Activated T-cell treated with anti-CD3 and anti-CD28 coated beads, Interleukin-2, amount 50 U/mL, for 48 hours (primary cell): ENCODE measurements at regions not wholly inside any gene's neighbourhood (a gene's known extent, or its start where the extent isn't known, plus 50 kb on each side); places are given as distances from the start of the nearest gene placed in this dataset.

ENCODE experiments used
- DNase-seq, 2 experiments: peaks; one replicate each; pipeline ENCODE4 v3.0.0-alpha.2; 2020

GRCh38 chr2:221097568-221097915 is 474.6 kb downstream of the EPHA4 start:
- DNase-seq, result no peak

GRCh38 chr2:221097949-221098348 is 474.2 kb downstream of the EPHA4 start:
- no peak for DNase-seq

GRCh38 chr2:221100467-221101089 is 471.5 kb downstream of the EPHA4 start:
- DNase-seq, result no peak

- no peak for DNase-seq
Observed at GRCh38 chr2:221102896-221103688, 469.0 kb downstream of the EPHA4 start.

- DNase-seq, result no peak
Observed at GRCh38 chr2:221103930-221104329, 468.2 kb downstream of the EPHA4 start.

- no peak for DNase-seq
Observed at GRCh38 chr2:221104361-221104811, 467.7 kb downstream of the EPHA4 start.

GRCh38 chr2:221106241-221106640 is 465.9 kb downstream of the EPHA4 start:
- DNase-seq, result no peak

GRCh38 chr2:221107424-221107823 is 464.7 kb downstream of the EPHA4 start:
- no peak for DNase-seq

GRCh38 chr2:221109552-221109951 is 462.6 kb downstream of the EPHA4 start:
- DNase-seq, result no peak

- no peak for DNase-seq
Observed at GRCh38 chr2:221111739-221112138, 460.4 kb downstream of the EPHA4 start.

GRCh38 chr2:221112744-221113143 is 459.4 kb downstream of the EPHA4 start:
- DNase-seq, result no peak

GRCh38 chr2:221115944-221116343 is 456.2 kb downstream of the EPHA4 start:
- DNase-seq, result no peak

GRCh38 chr2:221120643-221121042 is 451.5 kb downstream of the EPHA4 start:
- DNase-seq, result no peak

- no peak for DNase-seq
Observed at GRCh38 chr2:221123396-221123795, 448.7 kb downstream of the EPHA4 start.

- no peak for DNase-seq
Observed at GRCh38 chr2:221124532-221125240, 447.4 kb downstream of the EPHA4 start.

- no peak for DNase-seq
Observed at GRCh38 chr2:221125691-221126090, 446.4 kb downstream of the EPHA4 start.

- DNase-seq, result no peak
Observed at GRCh38 chr2:221129657-221130056, 442.4 kb downstream of the EPHA4 start.

- no peak for DNase-seq
Observed at GRCh38 chr2:221130431-221130830, 441.7 kb downstream of the EPHA4 start.

GRCh38 chr2:221133941-221134340 is 438.2 kb downstream of the EPHA4 start:
- DNase-seq, result no peak

- DNase-seq, result no peak
Observed at GRCh38 chr2:221134718-221135117, 437.4 kb downstream of the EPHA4 start.

GRCh38 chr2:221135699-221136098 is 436.4 kb downstream of the EPHA4 start:
- no peak for DNase-seq

GRCh38 chr2:221137385-221137784 is 434.7 kb downstream of the EPHA4 start:
- no peak for DNase-seq

GRCh38 chr2:221142341-221142740 is 429.8 kb downstream of the EPHA4 start:
- no peak for DNase-seq

GRCh38 chr2:221143231-221143630 is 428.9 kb downstream of the EPHA4 start:
- DNase-seq, result no peak
